ENCODE measurements at regions not wholly inside any gene's neighbourhood (a gene's known extent, or its start where the extent isn't known, plus 50 kb on each side); places are given as distances from the start of the nearest gene placed in this dataset.

DNA sequence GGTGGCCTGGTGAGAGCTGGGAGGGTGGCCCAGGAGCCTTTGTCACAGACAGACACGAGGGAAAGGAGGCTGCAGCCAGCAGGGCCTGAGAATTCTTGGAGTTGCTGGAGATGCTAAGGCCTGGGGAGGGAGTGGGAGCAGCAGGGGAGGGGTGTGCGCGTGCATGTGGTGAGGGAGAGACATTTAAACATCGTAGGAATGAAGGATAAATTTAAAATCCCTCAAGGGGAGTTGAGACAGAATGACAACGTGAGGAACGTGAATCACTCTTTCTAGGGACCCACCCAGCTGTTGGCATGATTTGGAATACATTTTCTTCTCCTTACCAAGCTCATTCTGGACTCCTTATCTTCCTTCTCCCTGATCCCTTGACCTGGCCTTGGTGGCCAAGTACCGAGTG lies 73.3 kb upstream of the CACNA1E start:
- no peak overlapping the region for H3K4me3 ChIP-seq (ENCODE audit: low read depth, low read length)
- H3K36me3 ChIP-seq = no peaks in the 10 kb centered on the region
- no peaks in the 10 kb centered on the region for H3K9me3 ChIP-seq
- DNase-seq = no peak
- H3K27me3 ChIP-seq = peaks cover 13% of the 10 kb centered on the region
- TF ChIP-seq CTCF (IDR thresholded peaks at IDR 0.05; ENCODE audit: low read depth, low read length) = no peak
- no peaks in the 10 kb centered on the region for H3K4me1 ChIP-seq

- H3K36me3 ChIP-seq = no peaks in the 10 kb centered on the region
- no peak for TF ChIP-seq CTCF (IDR thresholded peaks at IDR 0.05; ENCODE audit: low read depth, low read length)
- H3K4me3 ChIP-seq (ENCODE audit: low read depth, low read length) = no peak overlapping the region
- H3K4me1 ChIP-seq = no peaks in the 10 kb centered on the region
- H3K9me3 ChIP-seq = no peaks in the 10 kb centered on the region
- DNase-seq = no peak
- peaks cover 9% of the 10 kb centered on the region for H3K27me3 ChIP-seq
Observed at GRCh38 chr1:181412746-181413145, 70.6 kb upstream of the CACNA1E start.

DNA sequence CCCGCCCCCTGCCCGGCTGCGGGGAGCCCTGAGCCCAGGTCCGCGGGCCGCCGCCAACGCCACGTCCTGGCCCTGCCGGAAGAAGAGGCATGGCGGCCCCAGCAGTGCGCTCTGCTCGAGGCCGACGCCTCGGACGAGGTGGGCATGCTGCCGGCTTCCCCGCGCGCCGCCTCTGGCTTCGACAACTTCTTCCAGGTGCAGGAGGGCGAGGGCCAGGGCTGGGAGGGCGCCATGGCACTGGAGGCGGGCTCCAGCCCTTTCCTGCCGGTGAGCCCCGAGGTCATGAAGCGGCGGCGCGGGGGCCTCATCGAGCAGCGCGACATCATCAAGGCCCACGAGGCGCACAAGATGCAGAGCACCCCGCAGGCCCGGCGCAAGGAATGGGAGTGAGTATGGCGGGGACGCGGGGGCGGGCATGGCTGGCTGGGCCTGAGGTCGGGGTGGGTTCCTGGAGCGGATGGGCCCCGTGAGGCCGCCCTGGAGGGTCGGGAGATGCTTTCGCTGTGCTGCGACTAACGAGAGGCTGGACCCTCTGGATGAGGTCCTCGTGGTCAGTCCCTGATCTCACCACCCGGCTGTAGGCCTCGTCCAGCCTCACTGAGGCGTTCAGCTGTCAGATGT lies 70.0 kb upstream of the CACNA1E start:
- Histone ChIP-seq H3K9me3 (no peaks in the 10 kb centered on the region), H3K27me3 (peaks cover 9% of the 10 kb centered on the region), H3K4me3 (ENCODE audit: low read depth, low read length) (no peak overlapping the region), H3K36me3 (no peaks in the 10 kb centered on the region), H3K4me1 (no peaks in the 10 kb centered on the region)
- no peak for DNase-seq
- TF ChIP-seq CTCF (IDR thresholded peaks at IDR 0.05; ENCODE audit: low read depth, low read length) = no peak

- TF ChIP-seq CTCF (IDR thresholded peaks at IDR 0.05; ENCODE audit: low read depth, low read length) = no peak
- Histone ChIP-seq H3K36me3 (no peaks in the 10 kb centered on the region), H3K4me1 (no peaks in the 10 kb centered on the region), H3K27me3 (peaks cover 9% of the 10 kb centered on the region), H3K4me3 (ENCODE audit: low read depth, low read length) (no peak overlapping the region), H3K9me3 (no peaks in the 10 kb centered on the region)
- DNase-seq = no peak
Observed at GRCh38 chr1:181413836-181414235, 69.5 kb upstream of the CACNA1E start.

- no peak for TF ChIP-seq CTCF (IDR thresholded peaks at IDR 0.05; ENCODE audit: low read depth, low read length)
- Histone ChIP-seq H3K36me3 (no peaks in the 10 kb centered on the region), H3K4me3 (ENCODE audit: low read depth, low read length) (no peak overlapping the region), H3K4me1 (no peaks in the 10 kb centered on the region), H3K27me3 (peaks cover 9% of the 10 kb centered on the region), H3K9me3 (no peaks in the 10 kb centered on the region)
- DNase-seq = no peak
Observed at GRCh38 chr1:181416268-181416860, 67.0 kb upstream of the CACNA1E start.

- H3K36me3 ChIP-seq = no peaks in the 10 kb centered on the region
- no peak for TF ChIP-seq CTCF (IDR thresholded peaks at IDR 0.05; ENCODE audit: low read depth, low read length)
Observed at GRCh38 chr1:181417915-181418314, 65.4 kb upstream of the CACNA1E start.

More at GRCh38 chr1:181417915-181418314, 65.4 kb upstream of the CACNA1E start:
- no peaks in the 10 kb centered on the region for H3K9me3 ChIP-seq
- H3K27me3 ChIP-seq = peaks cover 4% of the 10 kb centered on the region; the same call in 1 of the 2 replicates
- H3K4me1 ChIP-seq = no peaks in the 10 kb centered on the region
- no peak overlapping the region for H3K4me3 ChIP-seq (ENCODE audit: low read depth, low read length)
- DNase-seq = no peak
